Prostate gland (tissue), 2 donors: ENCODE measurements at regions not wholly inside any gene's neighbourhood (a gene's known extent, or its start where the extent isn't known, plus 50 kb on each side); places are given as distances from the start of the nearest gene placed in this dataset.

Experiments
- CTCF ChIP-seq, 4 experiments: fragments of 200-600 bp in 2 of 4; fragments of 450-650 bp in 2 of 4; sonication (generic) in 2 of 4; IDR thresholded peaks; 1 replicate in 3 of 4; 2 replicates in 1 of 4; pipeline ENCODE4 v1.5.1; 2016 to 2019; ENCODE audit warnings: antibody characterized with exemption in 4 of 4, mild to moderate bottlenecking in 2 of 4, moderate library complexity in 2 of 4
- POLR2A ChIP-seq: fragments of 450-650 bp; IDR thresholded peaks from one replicate; pipeline ENCODE4 v1.6.1; 2016; ENCODE audit warnings: antibody characterized with exemption, mild to moderate bottlenecking

DNA sequence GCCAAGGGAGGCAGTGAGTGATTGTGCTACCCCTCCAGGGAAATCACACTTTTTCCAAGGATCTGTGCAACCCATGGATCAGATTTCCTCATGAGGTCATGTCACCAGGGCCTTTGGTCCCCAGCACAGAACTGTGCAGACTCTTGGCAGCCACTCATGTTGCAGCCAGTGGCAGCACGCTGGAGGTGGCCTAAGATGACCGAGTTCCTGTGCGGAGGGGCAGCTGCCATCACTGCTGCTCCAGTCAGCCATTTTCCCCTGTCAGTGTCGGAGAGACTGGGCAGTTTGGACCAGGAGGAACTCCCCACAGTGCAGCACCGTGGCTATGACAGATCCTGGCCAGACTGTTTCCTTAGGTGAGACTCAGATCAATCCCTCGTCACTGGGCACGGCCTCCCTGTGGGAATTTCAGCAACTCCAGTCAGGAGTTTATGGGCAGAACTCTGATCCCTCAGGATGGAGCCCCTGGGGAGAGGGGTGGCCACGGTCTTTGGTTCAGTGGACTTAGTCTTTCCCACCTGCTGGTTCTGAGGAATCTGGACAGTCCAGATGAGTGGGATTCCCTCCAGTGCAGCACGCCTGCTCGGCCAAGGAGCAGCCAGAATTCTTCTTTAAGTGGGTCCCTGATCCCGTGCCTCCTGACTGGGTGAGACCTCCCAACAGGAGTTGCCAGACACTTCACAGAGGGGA lies 194.6 kb upstream of the CARD18 start:
- TF ChIP-seq CTCF (IDR thresholded peaks at IDR 0.05) (no peak), POLR2A (no peak)
